ENCODE measurements at regions not wholly inside any gene's neighbourhood (a gene's known extent, or its start where the extent isn't known, plus 50 kb on each side); places are given as distances from the start of the nearest gene placed in this dataset.

DNA sequence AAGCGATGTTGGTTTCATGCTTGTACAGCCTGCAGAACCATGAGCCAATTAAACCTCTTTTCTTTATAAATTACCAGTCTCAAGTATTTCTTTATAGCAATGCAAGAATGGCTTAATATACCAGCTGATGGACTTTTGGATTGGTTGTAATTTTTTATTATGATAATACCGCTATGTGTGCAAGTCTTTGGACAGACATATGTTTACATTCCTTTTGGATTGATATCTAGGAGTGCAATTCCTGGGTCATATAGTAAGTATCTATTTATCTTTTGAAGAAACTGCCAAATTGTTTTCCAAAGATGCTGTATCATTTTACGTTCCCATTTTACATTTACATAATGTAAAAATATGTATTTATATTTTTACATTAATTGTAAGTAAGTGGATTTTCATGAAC lies 81.2 kb upstream of the PIP4K2A start:
- TF ChIP-seq, protein P1, sequence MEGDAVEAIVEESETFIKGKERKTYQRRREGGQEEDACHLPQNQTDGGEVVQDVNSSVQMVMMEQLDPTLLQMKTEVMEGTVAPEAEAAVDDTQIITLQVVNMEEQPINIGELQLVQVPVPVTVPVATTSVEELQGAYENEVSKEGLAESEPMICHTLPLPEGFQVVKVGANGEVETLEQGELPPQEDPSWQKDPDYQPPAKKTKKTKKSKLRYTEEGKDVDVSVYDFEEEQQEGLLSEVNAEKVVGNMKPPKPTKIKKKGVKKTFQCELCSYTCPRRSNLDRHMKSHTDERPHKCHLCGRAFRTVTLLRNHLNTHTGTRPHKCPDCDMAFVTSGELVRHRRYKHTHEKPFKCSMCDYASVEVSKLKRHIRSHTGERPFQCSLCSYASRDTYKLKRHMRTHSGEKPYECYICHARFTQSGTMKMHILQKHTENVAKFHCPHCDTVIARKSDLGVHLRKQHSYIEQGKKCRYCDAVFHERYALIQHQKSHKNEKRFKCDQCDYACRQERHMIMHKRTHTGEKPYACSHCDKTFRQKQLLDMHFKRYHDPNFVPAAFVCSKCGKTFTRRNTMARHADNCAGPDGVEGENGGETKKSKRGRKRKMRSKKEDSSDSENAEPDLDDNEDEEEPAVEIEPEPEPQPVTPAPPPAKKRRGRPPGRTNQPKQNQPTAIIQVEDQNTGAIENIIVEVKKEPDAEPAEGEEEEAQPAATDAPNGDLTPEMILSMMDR (IDR thresholded peaks at IDR 0.05), result no peak
- no peaks in the 10 kb centered on the region for H3K27me3 ChIP-seq (ENCODE audit: low read depth)
- intact Hi-C loops (cut with DNase I), result no loop called here
- no peak overlapping the region for H3K4me3 ChIP-seq
- ATAC-seq (no peak), DNase-seq (no peak)
- no peaks in the 10 kb centered on the region for H3K36me3 ChIP-seq
- no peaks in the 10 kb centered on the region for H3K9me3 ChIP-seq
- no peaks in the 10 kb centered on the region for H3K4me1 ChIP-seq
- no peak overlapping the region for H3K27ac ChIP-seq

DNA sequence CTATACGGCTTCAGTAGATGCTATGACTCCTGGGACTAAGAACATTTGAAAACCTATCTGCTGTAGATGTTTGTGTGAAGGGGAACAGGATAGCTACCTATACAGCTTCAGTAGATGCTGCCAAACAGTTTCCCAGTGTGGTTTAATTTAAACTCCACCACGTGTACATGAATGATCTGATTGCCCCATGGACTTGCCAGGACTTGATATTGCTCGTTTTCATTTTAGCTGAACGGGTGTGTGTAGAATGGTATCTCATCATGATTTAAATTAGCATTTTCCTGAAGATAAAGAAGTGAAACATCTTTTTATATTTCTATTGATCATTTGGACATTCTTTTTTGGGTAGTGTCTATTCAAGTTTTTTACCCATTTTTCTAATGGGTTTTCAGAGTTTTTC lies 77.8 kb upstream of the PIP4K2A start:
- no peak for DNase-seq
- intact Hi-C loops (cut with DNase I), result no loop called here
- no peaks in the 10 kb centered on the region for H3K9me3 ChIP-seq
- no peak overlapping the region for H3K4me3 ChIP-seq
- H3K27ac ChIP-seq, result no peak overlapping the region
- H3K4me1 ChIP-seq, result no peaks in the 10 kb centered on the region
- ATAC-seq, result no peak
- H3K27me3 ChIP-seq (ENCODE audit: low read depth), result no peaks in the 10 kb centered on the region
- H3K36me3 ChIP-seq, result no peaks in the 10 kb centered on the region
- TF ChIP-seq, protein P1 (IDR thresholded peaks at IDR 0.05), result no peak

DNA sequence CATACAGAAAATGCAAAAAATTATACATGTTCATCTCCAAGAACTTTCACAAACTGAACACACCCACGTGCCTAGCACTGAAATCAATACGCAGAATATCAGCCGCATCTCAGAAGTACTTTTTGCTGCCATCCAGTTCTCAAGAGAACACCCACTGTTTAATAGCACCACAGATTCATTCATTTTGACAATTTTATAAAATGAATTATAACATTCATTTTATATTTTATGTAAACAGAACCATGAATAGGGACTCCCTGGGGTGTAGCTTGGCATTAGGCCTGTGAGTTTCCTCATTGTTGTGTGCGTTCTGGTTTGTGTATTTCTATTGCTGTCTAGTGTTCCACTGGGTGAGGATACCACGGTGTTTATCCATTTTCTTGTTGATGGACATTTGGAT lies 77.3 kb upstream of the PIP4K2A start:
- Histone ChIP-seq H3K4me1 (no peaks in the 10 kb centered on the region), H3K9me3 (no peaks in the 10 kb centered on the region), H3K4me3 (no peak overlapping the region), H3K36me3 (no peaks in the 10 kb centered on the region), H3K27ac (no peak overlapping the region), H3K27me3 (ENCODE audit: low read depth) (no peaks in the 10 kb centered on the region)
- intact Hi-C loops (cut with DNase I), result no loop called here
- TF ChIP-seq, protein P1 (IDR thresholded peaks at IDR 0.05), result no peak
- DNase-seq, result no peak
- ATAC-seq, result no peak

DNA sequence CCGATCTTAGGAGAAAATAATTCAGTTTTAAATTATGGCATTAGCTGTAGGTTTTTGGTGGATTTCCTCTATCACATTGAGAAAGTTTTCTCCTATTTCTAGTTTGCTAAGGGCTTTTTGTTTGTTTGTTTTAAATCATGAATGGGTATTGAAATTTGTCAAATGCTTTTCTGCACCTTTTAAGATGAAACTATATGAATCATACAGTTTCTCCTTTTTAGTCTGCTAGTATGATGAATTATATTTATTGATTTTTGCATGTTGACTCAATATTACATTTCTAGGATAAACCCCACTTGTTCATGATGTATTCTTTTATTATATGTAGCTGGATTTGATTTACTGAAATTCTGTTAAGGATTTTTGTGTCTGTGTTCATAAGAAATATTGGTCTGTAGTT lies 70.3 kb upstream of the PIP4K2A start:
- Histone ChIP-seq H3K36me3 (no peaks in the 10 kb centered on the region), H3K27me3 (ENCODE audit: low read depth) (no peaks in the 10 kb centered on the region), H3K4me1 (no peaks in the 10 kb centered on the region), H3K9me3 (no peaks in the 10 kb centered on the region), H3K4me3 (no peak overlapping the region), H3K27ac (no peak overlapping the region)
- intact Hi-C loops (cut with DNase I), result no loop called here
- TF ChIP-seq, protein P1 (IDR thresholded peaks at IDR 0.05), result no peak
- DNase-seq (no peak), ATAC-seq (no peak)

DNA sequence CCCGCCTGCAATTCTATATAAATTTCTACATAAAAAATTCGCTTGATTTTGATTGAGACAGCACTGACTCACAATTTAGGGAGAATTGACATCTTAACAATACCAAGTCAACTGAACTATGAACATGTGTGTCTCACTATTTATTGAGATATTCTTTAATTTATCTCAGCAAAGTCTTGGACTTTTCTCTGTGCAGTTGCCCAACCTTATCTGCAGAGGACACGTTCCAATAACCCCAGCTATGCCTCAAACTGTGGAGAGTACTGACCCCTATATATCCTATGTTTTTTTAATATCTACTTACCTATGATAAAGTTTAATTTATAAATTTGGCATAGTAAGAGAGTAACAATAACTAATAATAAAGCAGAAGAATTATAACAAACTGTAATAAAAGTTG lies 69.4 kb upstream of the PIP4K2A start:
- no peak for ATAC-seq
- TF ChIP-seq, protein P1 (IDR thresholded peaks at IDR 0.05), result no peak
- DNase-seq, result no peak
- no peaks in the 10 kb centered on the region for H3K9me3 ChIP-seq
- intact Hi-C loops (cut with DNase I), result no loop called here
- no peak overlapping the region for H3K27ac ChIP-seq
- no peaks in the 10 kb centered on the region for H3K4me1 ChIP-seq
- H3K36me3 ChIP-seq, result no peaks in the 10 kb centered on the region
- no peaks in the 10 kb centered on the region for H3K27me3 ChIP-seq (ENCODE audit: low read depth)
- no peak overlapping the region for H3K4me3 ChIP-seq

DNA sequence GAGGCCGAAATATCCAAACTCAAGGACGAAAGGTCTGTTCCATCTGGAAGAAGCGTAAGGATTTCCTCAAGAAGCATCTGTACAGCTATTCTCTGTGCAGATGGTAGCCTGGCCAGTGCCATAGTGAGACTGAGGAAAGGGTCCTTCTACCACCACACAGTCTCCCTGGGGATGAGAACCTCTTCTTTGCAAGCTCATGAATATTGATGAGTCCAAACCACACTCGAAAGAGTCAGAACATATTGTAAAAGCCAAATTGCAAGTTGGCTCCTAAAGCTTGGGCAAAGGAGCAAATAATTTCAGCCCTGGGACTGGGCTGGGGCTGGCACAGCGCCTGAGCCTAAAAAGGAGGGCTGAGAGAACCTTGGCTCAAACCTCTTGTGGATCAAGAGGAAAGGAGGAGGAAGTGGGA lies 66.1 kb upstream of the PIP4K2A start:
- no peaks in the 10 kb centered on the region for H3K9me3 ChIP-seq
- no peaks in the 10 kb centered on the region for H3K4me1 ChIP-seq
- H3K27me3 ChIP-seq (ENCODE audit: low read depth), result no peaks in the 10 kb centered on the region
- TF ChIP-seq, protein P1 (IDR thresholded peaks at IDR 0.05), result no peak
- DNase-seq, result no peak
- no peak overlapping the region for H3K4me3 ChIP-seq
- H3K36me3 ChIP-seq, result no peaks in the 10 kb centered on the region
- no peak for ATAC-seq
- H3K27ac ChIP-seq, result no peak overlapping the region
- intact Hi-C loops (cut with DNase I), result no loop called here

Data from lower lobe of right lung (tissue), 2 donors.